GM18951 (cell line): ENCODE measurements at regions not wholly inside any gene's neighbourhood (a gene's known extent, or its start where the extent isn't known, plus 50 kb on each side); places are given as distances from the start of the nearest gene placed in this dataset.
"Not testable (repeated sequence)": the region's sequence is repeated elsewhere in the genome, so short reads cannot be mapped to it uniquely, and the experiment has no call there.

ENCODE experiments used
- POLR2A ChIP-seq: IDR thresholded peaks from 4 replicates; pipeline ENCODE4 v1.6.1; 2011; ENCODE audit warnings: mild to moderate bottlenecking; ENCODE audit not compliant: insufficient read length, insufficient read depth; ENCODE audit errors: extremely low read depth
- in situ Hi-C: fragments of 300-500 bp; cut with MboI; formaldehyde crosslinking; loops from one replicate; pipeline ENCODE4 v1.12.0; 2022; ENCODE audit warnings: low sequenced_read_pairs, mixed read lengths, inconsistent platforms; ENCODE audit not compliant: unreplicated experiment

DNA sequence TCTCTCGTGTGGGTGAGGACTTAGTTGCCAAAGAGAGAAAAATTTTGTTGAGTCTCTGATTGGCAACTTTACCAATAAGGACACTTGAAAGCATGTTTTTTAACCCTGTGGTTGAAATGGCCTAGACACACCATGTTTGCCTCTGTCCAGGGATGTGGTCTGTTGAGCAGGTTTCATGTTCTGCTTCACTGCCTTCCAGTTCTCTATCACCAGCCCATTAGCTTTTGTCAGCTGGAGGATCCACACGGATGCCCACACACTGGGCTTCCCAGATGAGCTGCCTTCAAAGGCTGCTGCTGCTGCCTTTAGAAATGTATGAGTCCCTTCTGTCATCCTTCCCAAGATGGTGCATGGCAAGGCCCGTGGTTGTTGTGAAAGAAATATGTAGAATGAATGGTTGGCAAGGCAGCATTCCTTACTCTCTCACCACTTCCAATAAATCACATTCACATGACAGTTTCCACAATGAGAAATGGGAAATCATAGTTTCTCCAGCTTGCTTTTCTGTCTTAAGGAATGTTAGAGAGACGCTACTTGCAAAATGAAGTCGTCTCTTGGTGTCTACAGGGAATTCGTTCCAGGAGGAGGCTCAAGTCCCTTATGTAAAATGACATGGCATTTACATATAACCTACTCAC is 108.2 kb upstream of the SLC35F3 start:
- in situ Hi-C loops: loop anchor here (25.0 kb wide), 1 partner anchor 359 kb away; no protein-coding TSS in a partner anchor
- no peak for TF ChIP-seq POLR2A

DNA sequence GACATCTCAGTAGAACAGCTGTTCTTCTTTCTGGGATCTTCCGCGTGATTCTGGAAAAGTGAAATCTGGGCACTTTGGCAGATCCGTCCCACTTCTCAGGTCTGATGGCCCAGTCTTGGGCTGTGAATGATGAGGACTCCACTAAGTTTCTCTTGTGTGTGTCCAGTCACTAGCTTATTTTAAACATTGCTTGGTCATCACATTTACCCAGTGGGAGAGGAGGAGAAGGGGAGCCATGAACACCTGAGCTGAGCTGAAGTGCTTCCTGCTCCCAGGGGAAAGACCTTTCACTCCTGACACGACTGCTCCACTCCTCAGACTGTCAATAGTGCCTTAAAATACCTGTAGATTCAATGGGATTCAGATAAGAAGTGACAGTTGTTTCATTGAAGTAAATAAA is 101.9 kb upstream of the SLC35F3 start:
- TF ChIP-seq POLR2A: no peak
- in situ Hi-C loops: no loop called here

DNA sequence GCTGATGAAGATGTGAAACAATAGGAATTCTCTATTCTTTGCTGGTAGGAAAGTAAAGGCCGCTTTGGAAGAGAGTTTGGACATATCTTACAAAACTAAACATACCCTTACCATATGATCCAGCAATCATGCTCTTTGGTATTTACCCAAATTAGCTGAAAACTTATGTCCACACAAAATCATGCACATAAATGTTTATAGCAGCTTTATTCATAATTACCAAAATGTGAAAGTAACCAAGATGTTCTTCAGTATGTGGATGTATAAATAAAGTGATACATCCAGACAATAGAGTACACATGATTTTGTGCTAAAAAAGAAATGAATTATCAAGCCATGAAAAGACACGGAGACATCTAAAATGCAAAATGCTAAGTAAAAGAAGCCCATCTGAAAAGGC is 98.7 kb upstream of the SLC35F3 start:
- in situ Hi-C loops: no loop called here
- TF ChIP-seq POLR2A: no peak

DNA sequence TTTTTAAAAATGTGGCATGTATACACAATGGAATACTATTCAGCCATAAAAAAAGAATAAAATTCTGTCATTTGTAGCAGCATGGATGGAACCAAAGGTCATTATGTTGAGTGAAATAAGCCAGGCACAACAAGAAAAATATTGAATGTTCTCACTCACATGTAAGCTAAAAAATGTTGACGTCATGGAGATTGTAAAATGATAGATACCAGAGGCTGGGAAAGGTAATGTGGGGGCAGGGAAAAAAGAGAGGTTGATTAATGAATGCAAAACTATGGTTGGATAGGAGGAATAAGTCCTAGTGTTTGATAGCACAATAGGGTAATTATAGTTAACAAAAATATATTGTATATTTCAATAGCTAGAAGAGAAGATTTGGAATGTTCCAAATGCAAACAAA is 89.1 kb upstream of the SLC35F3 start:
- no peak for TF ChIP-seq POLR2A
- in situ Hi-C loops: no loop called here

DNA sequence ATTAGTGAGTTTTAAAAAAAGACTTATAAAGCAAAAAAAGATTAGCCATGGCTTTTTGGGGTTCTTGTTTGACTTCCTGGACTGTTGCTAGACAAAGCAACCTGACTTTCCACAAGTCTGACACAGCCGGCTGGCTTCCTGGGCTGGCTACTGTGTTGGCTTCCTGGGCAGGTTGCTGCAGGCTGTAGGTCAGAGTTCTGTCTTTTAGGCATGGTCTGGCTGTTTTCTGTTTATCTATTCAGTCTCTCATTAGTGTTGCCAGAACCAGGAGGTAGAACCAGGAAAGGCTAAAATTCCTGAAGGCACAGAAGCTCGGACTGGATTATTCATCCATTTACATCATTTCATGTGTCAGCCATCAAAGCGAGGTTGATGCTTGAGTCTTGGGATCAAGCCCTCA is 88.6 kb upstream of the SLC35F3 start:
- no peak for TF ChIP-seq POLR2A
- in situ Hi-C loops: no loop called here

DNA sequence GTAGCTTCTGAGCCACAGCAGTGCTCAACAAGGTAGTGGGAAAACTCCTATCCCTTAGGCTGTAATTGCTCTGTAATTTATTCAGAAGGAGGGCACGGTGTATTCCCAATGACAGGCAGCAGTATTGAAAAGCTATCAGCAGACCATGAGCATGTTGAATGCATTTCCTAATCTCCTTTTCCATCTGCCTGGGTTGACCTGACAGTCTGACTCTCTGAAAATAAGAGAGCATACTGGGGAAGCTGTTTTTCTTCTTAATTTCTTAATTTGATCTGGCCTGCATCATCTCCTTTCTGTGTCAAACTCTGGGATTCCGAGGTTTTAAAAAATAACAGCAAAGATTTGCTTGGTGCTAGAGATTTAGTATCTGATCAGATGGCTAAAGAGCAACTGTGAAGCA is 88.1 kb upstream of the SLC35F3 start:
- no peak for TF ChIP-seq POLR2A
- in situ Hi-C loops: no loop called here

DNA sequence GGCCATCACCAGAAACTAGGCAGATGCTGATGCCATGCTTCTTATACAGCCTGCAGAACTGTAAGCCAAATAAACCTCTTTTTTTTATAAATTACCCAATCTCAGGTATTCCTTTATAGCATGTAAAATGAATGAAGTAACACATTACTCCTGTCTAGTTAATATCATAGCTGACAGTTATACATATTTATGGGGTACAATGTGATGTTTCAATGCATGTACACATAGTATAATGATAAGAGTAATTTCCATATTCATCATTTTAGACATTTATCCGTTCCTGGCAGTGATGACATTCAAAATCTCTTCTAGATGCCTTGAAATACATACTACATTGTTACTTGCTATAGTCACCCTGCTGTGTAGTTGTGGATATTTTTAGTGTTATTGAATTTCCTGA is 85.4 kb upstream of the SLC35F3 start:
- TF ChIP-seq POLR2A: no peak
- in situ Hi-C loops: no loop called here

DNA sequence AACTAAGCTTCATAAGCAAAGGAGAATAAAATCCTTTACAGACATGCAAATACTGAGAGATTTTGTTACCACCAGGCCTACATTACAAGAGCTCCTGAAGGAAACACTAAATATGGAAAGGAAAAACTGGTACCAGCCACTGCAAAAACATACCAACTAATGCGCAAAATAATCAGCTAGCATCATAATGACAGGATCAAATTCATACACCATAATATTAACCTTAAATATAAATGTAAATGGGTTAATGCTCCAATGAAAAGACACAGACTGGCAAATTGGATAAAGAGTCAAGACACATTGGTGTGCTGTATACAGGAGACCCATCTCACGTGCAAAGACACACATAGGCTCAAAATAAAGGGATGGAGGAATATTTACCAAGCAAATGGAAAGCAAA is 80.3 kb upstream of the SLC35F3 start:
- in situ Hi-C loops: not testable (repeated sequence)

DNA sequence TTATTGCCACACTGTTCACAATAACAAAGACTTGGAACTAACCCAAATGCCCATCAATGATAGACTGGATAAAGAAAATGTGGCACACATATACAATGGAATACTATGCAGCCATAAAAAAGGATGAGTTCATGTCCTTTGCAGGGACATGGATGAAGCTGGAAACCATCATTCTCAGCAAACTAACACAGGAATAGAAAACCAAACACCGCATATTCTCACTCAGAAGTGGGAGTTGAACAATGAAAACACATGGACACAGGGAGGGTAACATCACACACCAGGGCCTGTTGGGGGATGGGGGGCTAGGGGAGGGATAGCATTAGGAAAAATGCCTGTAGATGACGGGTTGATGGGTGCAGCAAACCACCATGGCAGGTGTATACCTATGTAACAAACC is 76.5 kb upstream of the SLC35F3 start:
- in situ Hi-C loops: not testable (repeated sequence)

DNA sequence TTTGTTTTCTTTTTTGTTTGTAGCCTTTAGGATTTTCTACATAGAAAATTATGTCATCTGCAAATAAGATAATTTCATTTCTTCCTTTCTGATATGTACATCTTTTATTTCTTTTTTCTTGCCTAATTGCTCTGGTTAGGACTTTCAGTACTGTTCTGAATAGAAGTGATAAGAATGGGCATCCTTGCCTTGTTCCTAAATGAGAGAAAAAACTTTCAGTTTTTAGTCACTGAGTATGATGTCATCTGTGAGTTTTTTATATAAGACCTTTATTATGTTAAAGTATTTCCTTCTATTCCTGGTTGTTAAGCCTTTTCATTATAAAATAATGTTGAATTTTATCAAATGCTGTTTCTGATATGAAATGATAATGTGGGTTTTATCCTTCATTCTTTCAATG is 76.0 kb upstream of the SLC35F3 start:
- in situ Hi-C loops: no loop called here
- no peak for TF ChIP-seq POLR2A

DNA sequence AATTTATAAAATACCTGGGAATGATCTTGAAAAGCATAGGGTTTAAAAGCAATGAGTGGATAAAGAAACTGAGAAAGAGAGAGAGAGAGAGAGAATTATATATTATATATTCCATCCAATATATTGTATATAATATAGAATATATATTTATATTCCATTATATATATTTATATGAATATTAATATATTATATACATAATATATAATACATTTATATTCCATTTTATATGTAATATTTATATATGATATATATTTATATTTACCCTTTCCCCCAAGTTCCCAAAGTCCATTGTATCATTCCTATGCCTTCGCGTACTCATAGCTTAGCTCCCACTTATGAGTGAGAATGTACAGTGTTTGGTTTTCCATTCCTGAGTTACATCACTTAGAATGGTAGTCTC is 69.9 kb upstream of the SLC35F3 start:
- in situ Hi-C loops: no loop called here
- no peak for TF ChIP-seq POLR2A

DNA sequence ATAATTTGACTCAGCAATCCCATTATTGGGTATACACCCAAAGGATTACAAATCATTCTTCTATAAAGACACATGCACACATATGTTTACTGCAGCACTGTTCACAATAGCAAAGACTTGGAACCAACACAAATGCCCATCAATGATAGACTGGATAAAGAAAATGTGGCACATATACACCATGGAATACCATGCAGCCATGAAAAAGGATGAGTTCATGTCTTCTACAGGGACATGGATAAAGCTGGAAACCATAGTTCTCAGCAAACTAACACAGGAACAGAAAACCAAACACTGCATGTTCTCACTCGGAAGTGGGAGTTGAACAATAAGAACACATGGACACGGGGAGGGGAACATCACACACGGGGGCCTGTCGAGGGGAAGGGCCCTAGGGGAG is 66.3 kb upstream of the SLC35F3 start:
- in situ Hi-C loops: not testable (repeated sequence)

DNA sequence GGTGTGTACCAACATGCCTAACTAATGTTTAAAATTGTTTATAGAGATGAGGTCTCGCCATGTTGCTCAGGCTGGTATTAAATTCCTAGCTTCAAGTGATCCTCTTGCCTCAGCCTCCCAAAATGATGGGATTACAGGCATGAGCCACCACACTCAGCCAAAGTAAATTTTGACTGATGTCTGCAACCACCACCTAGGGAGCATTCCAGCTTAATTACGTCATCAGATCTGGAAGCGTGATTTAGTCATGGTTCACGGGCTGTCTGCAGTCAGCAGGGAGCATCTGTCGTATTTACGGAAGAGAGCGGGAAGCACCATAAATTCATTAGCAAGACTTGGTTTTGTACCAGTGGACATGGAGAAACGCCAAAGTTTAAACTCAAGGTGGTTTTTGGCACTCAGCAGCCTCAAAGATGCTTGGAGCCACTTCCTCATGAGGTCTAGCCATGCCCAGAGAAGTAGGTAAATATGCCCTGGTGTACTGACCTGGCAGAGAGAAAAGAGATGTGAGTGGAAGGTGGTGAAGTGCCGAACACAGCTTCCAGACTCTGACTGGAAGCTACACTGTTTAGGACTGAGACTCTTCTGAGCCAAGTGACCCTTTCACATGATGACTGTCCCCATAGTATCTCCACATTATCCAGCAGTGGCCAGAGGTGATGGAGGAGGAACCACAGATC is 60.8 kb upstream of the SLC35F3 start:
- in situ Hi-C loops: no loop called here
- TF ChIP-seq POLR2A: no peak

DNA sequence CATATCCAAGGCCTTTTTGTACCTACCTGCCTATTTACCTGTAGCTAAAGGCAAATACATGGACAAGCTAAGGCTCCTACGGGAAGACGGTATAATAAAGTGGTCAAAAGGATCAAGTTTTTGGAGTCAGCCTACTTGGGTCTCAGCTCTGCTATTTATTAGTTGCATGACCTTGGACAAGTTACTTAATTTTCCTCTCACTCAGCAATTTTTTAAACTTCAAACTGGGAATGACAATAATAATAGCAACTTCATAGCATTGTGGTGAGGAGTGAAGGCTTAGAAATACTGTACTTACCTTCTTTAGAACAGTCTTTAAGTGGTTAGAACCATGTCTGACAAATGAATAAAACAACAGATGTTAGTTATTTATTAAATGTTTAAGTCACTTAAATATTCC is 60.2 kb upstream of the SLC35F3 start:
- in situ Hi-C loops: no loop called here

DNA sequence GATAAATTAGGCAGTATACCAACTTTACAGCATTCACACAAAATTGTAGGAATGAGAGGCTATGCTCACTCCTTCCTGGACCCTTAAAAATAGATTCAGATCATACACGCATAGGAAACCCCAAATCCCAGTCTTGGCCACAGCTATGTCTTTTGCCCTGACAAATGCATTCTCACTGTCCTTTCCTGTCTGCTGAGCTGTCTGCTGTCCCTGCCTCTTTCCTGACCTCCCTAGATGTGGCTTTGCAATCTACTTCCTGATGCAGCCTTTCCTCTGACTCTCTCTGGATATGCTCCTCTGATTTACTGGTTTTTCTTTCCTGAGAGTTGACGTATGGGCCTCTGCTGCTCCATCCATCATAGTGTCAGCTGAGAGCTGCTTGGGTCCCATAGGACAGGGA is 59.8 kb upstream of the SLC35F3 start:
- no peak for TF ChIP-seq POLR2A

More for the DNA sequence above, 60.2 kb upstream of the SLC35F3 start:
- no peak for TF ChIP-seq POLR2A

More for the DNA sequence above, 59.8 kb upstream of the SLC35F3 start:
- in situ Hi-C loops: no loop called here
